CD4-positive, alpha-beta memory T cell (primary cell): ENCODE measurements at regions not wholly inside any gene's neighbourhood (a gene's known extent, or its start where the extent isn't known, plus 50 kb on each side); places are given as distances from the start of the nearest gene placed in this dataset.

Source experiments
- CTCF ChIA-PET: fragments of 350-600 bp; sonication (Branson Sonifier 250); formaldehyde crosslinking; loops from one replicate; lab custom pipeline; 2021; ENCODE audit warnings: inconsistent platforms; ENCODE audit not compliant: partially characterized antibody; lab: Charles Lee
- POLR2A ChIA-PET: fragments of 350-600 bp; sonication (Branson Sonifier 250); formaldehyde crosslinking; loops from one replicate; lab custom pipeline; 2021; ENCODE audit not compliant: partially characterized antibody; lab: Charles Lee
- DNase-seq, 5 donors: peaks; one replicate each; pipeline versions ENCODE4 v3.0.0 to v3.0.0-alpha.2; 2020 to 2022; ENCODE audit warnings: mixed read lengths in 1 of 5
- H3K27ac ChIP-seq: one replicate; pipeline ENCODE4 v1.7.0; 2013; ENCODE audit warnings: low read depth, low read length
- H3K27me3 ChIP-seq: 2 replicates; pipeline ENCODE4 v1.7.0; 2013; ENCODE audit warnings: mild to moderate bottlenecking, low read length, moderate library complexity; ENCODE audit not compliant: insufficient read depth
- H3K36me3 ChIP-seq: 2 replicates; pipeline ENCODE4 v1.7.0; 2013; ENCODE audit warnings: mild to moderate bottlenecking, low read length, moderate library complexity; ENCODE audit not compliant: insufficient read depth
- H3K4me1 ChIP-seq: 2 replicates; pipeline ENCODE4 v1.7.0; 2013; ENCODE audit warnings: mild to moderate bottlenecking, low read length, moderate library complexity; ENCODE audit not compliant: insufficient read depth
- H3K4me3 ChIP-seq, 2 donors: one replicate each; pipeline ENCODE4 v1.7.0; 2013; ENCODE audit warnings: low read length in 2 of 2, mild to moderate bottlenecking in 1 of 2
- H3K9me3 ChIP-seq, 2 donors: one replicate each; pipeline ENCODE4 v1.7.0; 2013; ENCODE audit warnings: low read length in 2 of 2, control low read depth in 1 of 2; ENCODE audit not compliant: control insufficient read depth in 1 of 2
- H3K27ac Mint-ChIP-seq, 7 donors: one replicate each; pipeline ENCODE4 v1.8.0; 2020 to 2021; ENCODE audit warnings: mixed read lengths in 7 of 7, mild to moderate bottlenecking in 6 of 7, inconsistent platforms in 3 of 7, moderate library complexity in 3 of 7
- H3K27me3 Mint-ChIP-seq, 2 donors: one replicate each; pipeline ENCODE4 v1.8.0; 2020 to 2021; ENCODE audit warnings: mixed read lengths in 2 of 2
- H3K36me3 Mint-ChIP-seq, 2 donors: one replicate each; pipeline ENCODE4 v1.8.0; 2020 to 2021; ENCODE audit warnings: mixed read lengths in 2 of 2, inconsistent platforms in 1 of 2, mild to moderate bottlenecking in 1 of 2
- H3K4me1 Mint-ChIP-seq, 4 donors: one replicate each; pipeline ENCODE4 v1.8.0; 2020 to 2021; ENCODE audit warnings: mixed read lengths in 4 of 4, mild to moderate bottlenecking in 1 of 4
- H3K4me3 Mint-ChIP-seq, 8 donors: one replicate each; pipeline ENCODE4 v1.8.0; 2020 to 2021; ENCODE audit warnings: mixed read lengths in 8 of 8, mild to moderate bottlenecking in 7 of 8, moderate library complexity in 6 of 8, inconsistent platforms in 3 of 8
- H3K9me3 Mint-ChIP-seq, 8 donors: one replicate each; pipeline ENCODE4 v1.8.0; 2020 to 2021; ENCODE audit warnings: mixed read lengths in 8 of 8, mild to moderate bottlenecking in 5 of 8, inconsistent platforms in 3 of 8, moderate library complexity in 1 of 8
- intact Hi-C: fragments of 100-400 bp; cut with micrococcal nuclease; formaldehyde crosslinking; loops from one replicate; pipeline ENCODE4 v1.15.1; 2023

DNA sequence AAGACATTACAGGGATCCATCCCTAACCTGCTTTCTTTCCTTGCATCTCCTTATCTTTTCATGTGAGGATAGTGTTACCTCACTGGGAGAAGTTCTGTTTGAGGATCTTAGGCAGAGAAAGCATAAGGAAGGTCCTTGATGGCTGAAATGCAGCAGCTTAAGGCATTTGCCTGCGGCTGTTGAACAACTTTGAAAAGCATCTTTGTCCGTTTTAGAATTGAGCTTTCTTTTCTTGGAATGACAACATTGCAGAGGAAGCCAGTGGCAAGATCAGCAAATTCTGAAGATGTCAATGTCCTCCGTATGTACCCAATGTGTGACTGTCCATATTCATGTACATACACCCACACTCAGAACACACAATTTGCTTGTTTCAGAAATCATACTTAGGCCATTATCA, 436.2 kb downstream of the GABRG2 start:
- Histone ChIP-seq H3K36me3 (no peaks in the 10 kb centered on the region), H3K4me3 (no peak overlapping the region), H3K27ac (no peak overlapping the region), H3K4me1 (no peaks in the 10 kb centered on the region), H3K27me3 (no peaks in the 10 kb centered on the region), H3K9me3 (no peaks in the 10 kb centered on the region)
- H3K27me3 Mint-ChIP-seq: no peaks in the 10 kb centered on the region
- no peak overlapping the region for H3K4me3 Mint-ChIP-seq
- no peaks in the 10 kb centered on the region for H3K4me1 Mint-ChIP-seq
- peaks cover 0 to 8% (median 2%) of the 10 kb centered on the region in 8 donors for H3K9me3 Mint-ChIP-seq
- intact Hi-C loops: no loop called here
- no peak for DNase-seq
- POLR2A ChIA-PET: no interaction called here
- no peaks in the 10 kb centered on the region for H3K36me3 Mint-ChIP-seq
- no peak overlapping the region for H3K27ac Mint-ChIP-seq
- CTCF ChIA-PET: no interaction called here

DNA sequence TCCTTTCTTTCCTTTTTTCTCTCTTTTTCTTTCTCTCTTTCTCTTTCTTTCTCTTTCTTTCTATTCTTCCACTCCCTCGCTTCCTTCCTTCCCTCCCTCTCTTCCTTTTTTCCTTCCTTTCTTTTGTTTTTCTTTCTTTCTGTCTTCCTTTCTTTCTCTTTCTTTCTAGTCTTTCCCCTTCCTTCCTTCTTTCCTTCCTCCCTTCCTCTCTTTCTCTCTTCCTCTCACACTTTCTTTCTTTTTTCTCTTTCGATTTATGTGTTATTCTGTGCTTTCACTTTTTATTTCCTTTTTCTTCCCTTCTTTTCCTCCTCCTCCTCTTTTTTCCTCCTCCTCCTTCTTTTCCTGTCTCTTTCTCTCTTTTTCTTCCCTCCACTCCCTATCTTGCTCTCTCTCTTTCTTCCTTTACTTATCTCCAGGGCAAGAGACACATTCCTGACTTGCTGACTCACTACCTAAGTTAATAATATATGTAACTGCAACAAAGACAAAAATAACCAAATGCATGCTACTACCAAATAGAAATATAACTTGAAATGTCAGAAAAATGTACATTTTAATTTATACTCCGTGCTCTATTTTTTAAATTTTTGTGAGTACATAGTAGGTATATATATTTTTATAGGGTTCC, 445.5 kb downstream of the GABRG2 start:
- Histone ChIP-seq H3K4me3 (no peak overlapping the region), H3K36me3 (no peaks in the 10 kb centered on the region), H3K27ac (no peak overlapping the region), H3K9me3 (no peaks in the 10 kb centered on the region), H3K27me3 (no peaks in the 10 kb centered on the region), H3K4me1 (no peaks in the 10 kb centered on the region)
- POLR2A ChIA-PET: no interaction called here
- no peaks in the 10 kb centered on the region for H3K4me1 Mint-ChIP-seq
- no peak for DNase-seq
- H3K27ac Mint-ChIP-seq: no peak overlapping the region
- CTCF ChIA-PET: no interaction called here
- intact Hi-C loops: no loop called here
- peaks cover 2 to 9% (median 6%) of the 10 kb centered on the region in 8 donors for H3K9me3 Mint-ChIP-seq
- H3K36me3 Mint-ChIP-seq: no peaks in the 10 kb centered on the region
- H3K4me3 Mint-ChIP-seq: no peak overlapping the region
- H3K27me3 Mint-ChIP-seq: no peaks in the 10 kb centered on the region

DNA sequence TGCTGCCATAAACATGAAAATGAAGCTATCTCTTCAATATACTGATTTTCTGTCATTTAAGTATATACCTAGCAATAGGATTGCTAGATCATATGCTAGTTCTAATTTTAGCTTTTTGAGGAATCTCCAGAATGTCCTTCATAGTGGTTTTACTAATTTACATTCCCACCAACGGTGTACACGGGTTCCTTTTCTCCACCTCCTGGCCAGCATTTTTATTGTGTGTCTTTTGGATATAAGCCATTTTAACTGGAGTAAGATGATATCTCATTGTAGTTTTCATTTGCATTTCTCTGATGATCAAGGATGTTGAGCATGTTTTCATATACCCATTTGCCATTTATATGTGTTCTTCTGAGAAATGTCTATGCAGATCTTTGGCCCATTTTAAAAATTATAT, 446.5 kb downstream of the GABRG2 start:
- POLR2A ChIA-PET: no interaction called here

DNA sequence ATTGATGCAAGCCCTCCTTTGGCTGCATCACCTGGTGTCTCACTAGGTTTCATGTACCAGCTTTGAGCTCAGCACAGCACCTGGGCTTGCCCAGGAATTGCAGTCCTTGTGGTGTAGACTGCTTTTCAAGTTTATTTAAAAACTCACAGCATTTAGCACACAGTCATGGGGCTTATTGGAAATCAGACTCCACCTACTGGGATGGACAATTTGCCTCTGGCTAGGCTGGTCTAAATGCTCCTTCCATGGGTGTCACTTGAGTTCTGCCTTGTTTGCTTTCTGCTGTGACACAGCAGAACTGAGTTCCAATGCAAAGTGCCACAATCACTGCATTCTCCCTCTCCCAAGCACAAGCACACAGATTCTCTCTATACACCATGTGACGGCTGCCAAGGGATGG, 453.3 kb downstream of the GABRG2 start:
- no peaks in the 10 kb centered on the region for H3K36me3 Mint-ChIP-seq
- Histone ChIP-seq H3K9me3 (no peaks in the 10 kb centered on the region), H3K36me3 (no peaks in the 10 kb centered on the region), H3K27ac (no peak overlapping the region), H3K27me3 (no peaks in the 10 kb centered on the region), H3K4me1 (no peaks in the 10 kb centered on the region), H3K4me3 (no peak overlapping the region)
- no peak overlapping the region for H3K27ac Mint-ChIP-seq
- intact Hi-C loops: no loop called here
- no peak overlapping the region for H3K4me3 Mint-ChIP-seq
- no peaks in the 10 kb centered on the region for H3K27me3 Mint-ChIP-seq
- ChIA-PET POLR2A (no interaction called here), CTCF (no interaction called here)
- no peaks in the 10 kb centered on the region for H3K4me1 Mint-ChIP-seq
- peaks cover 7 to 37% (median 14%) of the 10 kb centered on the region in 8 donors for H3K9me3 Mint-ChIP-seq
- no peak for DNase-seq

More for the DNA sequence above, 446.5 kb downstream of the GABRG2 start:
- Histone ChIP-seq H3K9me3 (no peaks in the 10 kb centered on the region), H3K27me3 (no peaks in the 10 kb centered on the region), H3K27ac (no peak overlapping the region), H3K36me3 (no peaks in the 10 kb centered on the region), H3K4me1 (no peaks in the 10 kb centered on the region), H3K4me3 (no peak overlapping the region)
- Mint-ChIP-seq H3K27me3 (no peaks in the 10 kb centered on the region), H3K36me3 (no peaks in the 10 kb centered on the region), H3K4me3 (no peak overlapping the region), H3K4me1 (no peaks in the 10 kb centered on the region), H3K9me3 (peaks cover 2 to 13% (median 8%) of the 10 kb centered on the region in 8 donors), H3K27ac (no peak overlapping the region)
- intact Hi-C loops: no loop called here
- DNase-seq: no peak
- CTCF ChIA-PET: no interaction called here

DNA sequence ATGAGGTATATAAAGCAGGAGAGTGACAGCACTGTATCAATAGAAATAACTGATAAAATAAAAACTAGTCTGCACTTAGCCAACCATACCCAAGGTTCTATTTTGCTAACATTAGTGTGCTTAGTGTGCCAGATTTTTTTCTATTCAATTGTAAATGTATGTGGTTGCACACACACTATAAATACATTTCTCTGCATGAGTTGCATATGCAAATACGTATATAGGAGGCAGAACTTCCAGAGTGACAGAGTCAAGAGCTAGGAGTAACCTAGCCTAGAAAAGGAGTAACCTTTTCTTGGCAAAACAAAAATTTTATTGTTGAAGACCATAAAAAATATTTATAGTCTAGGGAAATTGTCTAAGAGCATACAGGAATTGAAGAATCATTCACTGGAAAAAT, 461.6 kb downstream of the GABRG2 start:
- no peak for DNase-seq
- POLR2A ChIA-PET: no interaction called here
- no peaks in the 10 kb centered on the region for H3K27me3 ChIP-seq
- H3K9me3 ChIP-seq: no peaks in the 10 kb centered on the region
- no peaks in the 10 kb centered on the region for H3K36me3 ChIP-seq
- no peaks in the 10 kb centered on the region for H3K36me3 Mint-ChIP-seq
- no peaks in the 10 kb centered on the region for H3K4me1 ChIP-seq
- no peak overlapping the region for H3K4me3 Mint-ChIP-seq
- H3K4me3 ChIP-seq: no peak overlapping the region
- CTCF ChIA-PET: no interaction called here
- no peak overlapping the region for H3K27ac ChIP-seq
- no peaks in the 10 kb centered on the region for H3K27me3 Mint-ChIP-seq
- intact Hi-C loops: no loop called here
- no peaks in the 10 kb centered on the region for H3K4me1 Mint-ChIP-seq
- peaks cover 0 to 22% (median 9%) of the 10 kb centered on the region in 8 donors for H3K9me3 Mint-ChIP-seq
- no peak overlapping the region for H3K27ac Mint-ChIP-seq

DNA sequence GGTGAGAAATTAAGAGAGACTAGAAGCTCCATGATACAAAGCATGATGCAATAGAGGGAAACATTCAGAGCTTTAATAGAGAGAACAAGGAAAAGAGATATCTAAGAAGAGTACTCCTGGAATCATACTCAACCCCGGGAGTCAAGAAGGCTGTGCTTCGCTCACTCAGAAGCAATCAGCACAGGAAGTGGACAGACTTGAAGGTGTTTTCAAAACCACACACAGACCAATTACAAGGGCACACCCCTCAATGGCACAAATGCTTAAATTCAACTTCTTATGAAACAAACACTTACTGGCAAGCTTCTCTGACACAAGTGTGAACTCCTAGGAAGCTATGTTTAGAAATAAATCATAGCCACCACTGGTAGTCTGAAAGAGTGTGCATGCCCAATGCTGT, 462.3 kb downstream of the GABRG2 start:
- CTCF ChIA-PET: no interaction called here
- H3K4me1 ChIP-seq: no peaks in the 10 kb centered on the region
- POLR2A ChIA-PET: no interaction called here
- H3K9me3 Mint-ChIP-seq: peaks cover 0 to 16% (median 8%) of the 10 kb centered on the region in 8 donors
- no peak for DNase-seq
- no peaks in the 10 kb centered on the region for H3K4me1 Mint-ChIP-seq
- H3K4me3 ChIP-seq: no peak overlapping the region
- no peak overlapping the region for H3K27ac ChIP-seq
- intact Hi-C loops: no loop called here
- no peak overlapping the region for H3K27ac Mint-ChIP-seq
- no peaks in the 10 kb centered on the region for H3K27me3 Mint-ChIP-seq
- H3K27me3 ChIP-seq: no peaks in the 10 kb centered on the region
- no peaks in the 10 kb centered on the region for H3K9me3 ChIP-seq
- H3K36me3 ChIP-seq: no peaks in the 10 kb centered on the region
- no peaks in the 10 kb centered on the region for H3K36me3 Mint-ChIP-seq
- H3K4me3 Mint-ChIP-seq: no peak overlapping the region

DNA sequence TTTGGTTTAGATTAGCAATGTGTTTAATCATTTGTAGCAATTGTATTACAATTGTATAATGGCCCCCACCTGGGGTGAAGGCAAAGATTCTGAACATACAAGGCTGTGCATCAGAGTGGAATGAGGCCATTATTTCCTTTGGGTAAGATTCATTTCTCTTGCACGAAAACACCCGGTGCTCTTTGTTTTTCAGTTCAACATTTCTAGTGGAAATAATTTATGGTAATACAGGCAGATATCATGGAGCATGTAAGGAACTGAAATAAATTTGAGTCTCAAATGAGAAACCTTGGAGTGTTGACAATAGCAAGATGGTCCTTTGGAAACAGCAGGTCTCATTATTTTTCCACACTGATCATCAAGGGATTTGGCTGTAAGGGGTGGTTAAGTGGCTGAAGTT, 475.9 kb downstream of the GABRG2 start:
- Mint-ChIP-seq H3K9me3 (peaks cover 0 to 12% (median 3%) of the 10 kb centered on the region in 8 donors), H3K27ac (no peak overlapping the region), H3K4me1 (no peaks in the 10 kb centered on the region), H3K36me3 (no peaks in the 10 kb centered on the region), H3K27me3 (no peaks in the 10 kb centered on the region), H3K4me3 (no peak overlapping the region)
- no peak for DNase-seq
- ChIA-PET POLR2A (no interaction called here), CTCF (no interaction called here)
- Histone ChIP-seq H3K4me1 (no peaks in the 10 kb centered on the region), H3K9me3 (no peaks in the 10 kb centered on the region), H3K27ac (no peak overlapping the region), H3K4me3 (no peak overlapping the region), H3K36me3 (no peaks in the 10 kb centered on the region), H3K27me3 (no peaks in the 10 kb centered on the region)
- intact Hi-C loops: no loop called here

DNA sequence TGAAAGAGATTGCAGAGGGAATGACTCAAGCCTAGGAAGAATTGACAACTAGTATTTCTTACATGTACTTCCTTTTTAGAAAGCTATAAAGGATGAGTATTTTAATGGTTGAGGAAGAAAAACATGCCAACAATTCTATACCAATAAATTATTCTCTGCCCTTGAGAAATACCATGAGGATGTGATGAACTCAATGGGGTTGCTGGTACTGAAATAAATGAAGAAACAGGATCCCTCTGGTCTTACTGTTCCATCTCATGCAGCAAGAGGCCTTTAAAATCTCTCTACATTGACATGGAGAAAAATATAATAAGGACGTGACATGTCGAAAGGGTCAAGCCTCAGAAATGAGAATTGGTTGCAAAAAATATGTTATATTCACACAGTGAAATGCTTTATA, 477.3 kb downstream of the GABRG2 start:
- Mint-ChIP-seq H3K4me1 (no peaks in the 10 kb centered on the region), H3K4me3 (no peak overlapping the region), H3K36me3 (no peaks in the 10 kb centered on the region), H3K27me3 (no peaks in the 10 kb centered on the region), H3K9me3 (peaks cover 0 to 15% (median 2%) of the 10 kb centered on the region in 8 donors), H3K27ac (no peak overlapping the region)
- ChIA-PET POLR2A (no interaction called here), CTCF (no interaction called here)
- no peak overlapping the region for H3K27ac ChIP-seq
- H3K4me1 ChIP-seq: no peaks in the 10 kb centered on the region
- H3K4me3 ChIP-seq: no peak overlapping the region
- no peaks in the 10 kb centered on the region for H3K9me3 ChIP-seq
- no peaks in the 10 kb centered on the region for H3K36me3 ChIP-seq
- intact Hi-C loops: no loop called here
- no peak for DNase-seq
- no peaks in the 10 kb centered on the region for H3K27me3 ChIP-seq
